ENCODE measurements at regions not wholly inside any gene's neighbourhood (a gene's known extent, or its start where the extent isn't known, plus 50 kb on each side); places are given as distances from the start of the nearest gene placed in this dataset.

GRCh38 chr14:23881282-23881681 lies 72.3 kb upstream of the DHRS4 start:
- TF ChIP-seq POLR2A (IDR thresholded peaks at IDR 0.05; ENCODE audit: low read length) (no peak), CTCF (IDR thresholded peaks at IDR 0.05) (no peak), CHD4 (IDR thresholded peaks at IDR 0.05; ENCODE audit: borderline replicate concordance) (no peak), JUN (IDR thresholded peaks at IDR 0.05) (no peak), ESRRA (IDR thresholded peaks at IDR 0.05; ENCODE audit: borderline replicate concordance, low read length) (no peak), EHMT2 (IDR thresholded peaks at IDR 0.05; ENCODE audit: low read depth) (no peak), EP300 (IDR thresholded peaks at IDR 0.05) (no peak), BHLHE40 (IDR thresholded peaks at IDR 0.05; ENCODE audit: low read depth, low read length) (no peak)
